Heart left ventricle (tissue), 13 donors: ENCODE measurements at regions not wholly inside any gene's neighbourhood (a gene's known extent, or its start where the extent isn't known, plus 50 kb on each side); places are given as distances from the start of the nearest gene placed in this dataset.

Experiments
- POLR2A ChIP-seq, 2 donors: fragments of 450-650 bp; IDR thresholded peaks; one replicate each; pipeline ENCODE4 v1.6.1; 2017; ENCODE audit warnings: antibody characterized with exemption in 2 of 2, mild to moderate bottlenecking in 2 of 2, moderate library complexity in 2 of 2
- TF ChIP-seq, protein P1 (sequence below), 12 donors: fragments of 200-600 bp; sonication (generic) in 4 of 12; IDR thresholded peaks; one replicate each; pipeline versions ENCODE4 v1.5.0 to v1.8.0; 2018 to 2022; ENCODE audit warnings: antibody characterized with exemption in 12 of 12, mild to moderate bottlenecking in 5 of 12
- donor health status: ischemic (EF 13 %, LVEDD 7.1; RV severe dilation, severe dysfunction).
- donor health status: DM: no; HTN: yes; CAD: no.
- donor health status: DM: no; HTN: no; CAD: no.
- donor health status: ischemic (EF 25% LVEDD 6.9; RV normal size, moderate dysfunction).
- donor health status: ischemic (EF 25% LVEDD 5.7; RV mildly dilated, moderate dysfunction).
- donor health status: ischemic (EF 35%, LVEDD 5.7; RV mildly dilated, moderate dysfunction).
- donor health status: nonischemic (EF 11% LVEDD 7.7; RV severe dilation, severe dysfunction).
- donor health status: DM: yes; HTN: yes; CAD: no.
- donor health status: PGD.
- donor health status: ischemic (EF 29% LVEDD 5.4; RV normal size, mild dysfunction).
- donor health status: nonischemic (EF 23%, LVEDD 6.1; RV moderate dilation, normal function).

DNA sequence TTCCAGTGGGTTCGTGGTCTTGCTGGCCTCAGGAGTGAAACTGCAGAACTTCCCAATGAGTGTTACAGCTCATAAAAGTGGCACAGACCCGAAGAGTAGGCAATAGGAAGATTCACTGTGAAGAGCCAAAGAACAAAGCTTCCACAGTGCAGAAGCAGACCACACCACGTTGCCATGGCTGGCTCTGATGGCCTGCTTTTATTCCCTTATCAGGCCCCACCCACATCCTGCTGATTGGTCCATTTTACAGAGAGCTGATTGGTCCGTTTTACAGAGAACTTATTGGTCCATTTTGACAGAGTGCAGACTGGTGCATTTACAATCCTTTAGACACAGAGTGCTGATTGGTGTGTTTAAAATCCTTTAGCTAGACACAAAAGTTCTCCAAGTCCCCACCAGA lies 131.4 kb upstream of the CHRM3 start:
- TF ChIP-seq, protein P1, sequence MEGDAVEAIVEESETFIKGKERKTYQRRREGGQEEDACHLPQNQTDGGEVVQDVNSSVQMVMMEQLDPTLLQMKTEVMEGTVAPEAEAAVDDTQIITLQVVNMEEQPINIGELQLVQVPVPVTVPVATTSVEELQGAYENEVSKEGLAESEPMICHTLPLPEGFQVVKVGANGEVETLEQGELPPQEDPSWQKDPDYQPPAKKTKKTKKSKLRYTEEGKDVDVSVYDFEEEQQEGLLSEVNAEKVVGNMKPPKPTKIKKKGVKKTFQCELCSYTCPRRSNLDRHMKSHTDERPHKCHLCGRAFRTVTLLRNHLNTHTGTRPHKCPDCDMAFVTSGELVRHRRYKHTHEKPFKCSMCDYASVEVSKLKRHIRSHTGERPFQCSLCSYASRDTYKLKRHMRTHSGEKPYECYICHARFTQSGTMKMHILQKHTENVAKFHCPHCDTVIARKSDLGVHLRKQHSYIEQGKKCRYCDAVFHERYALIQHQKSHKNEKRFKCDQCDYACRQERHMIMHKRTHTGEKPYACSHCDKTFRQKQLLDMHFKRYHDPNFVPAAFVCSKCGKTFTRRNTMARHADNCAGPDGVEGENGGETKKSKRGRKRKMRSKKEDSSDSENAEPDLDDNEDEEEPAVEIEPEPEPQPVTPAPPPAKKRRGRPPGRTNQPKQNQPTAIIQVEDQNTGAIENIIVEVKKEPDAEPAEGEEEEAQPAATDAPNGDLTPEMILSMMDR (IDR thresholded peaks at IDR 0.05): no peak
- TF ChIP-seq POLR2A (IDR thresholded peaks at IDR 0.05): no peak
